Peyer's patch (tissue), 4 donors: ENCODE measurements at regions not wholly inside any gene's neighbourhood (a gene's known extent, or its start where the extent isn't known, plus 50 kb on each side); places are given as distances from the start of the nearest gene placed in this dataset.

ENCODE experiments used
- POLR2A ChIP-seq, 2 donors: fragments of 450-650 bp; IDR thresholded peaks; one replicate each; pipeline ENCODE4 v1.5.1; 2017; ENCODE audit warnings: antibody characterized with exemption in 2 of 2, mild to moderate bottlenecking in 2 of 2, moderate library complexity in 2 of 2
- TF ChIP-seq, protein P1 (sequence below), 6 experiments: fragments of 450-650 bp in 4 of 6; fragments of 200-600 bp in 2 of 6; sonication (generic) in 1 of 6; IDR thresholded peaks; one replicate each; pipeline ENCODE4 v1.5.1; 2017 to 2019; ENCODE audit warnings: antibody characterized with exemption in 6 of 6, mild to moderate bottlenecking in 3 of 6, moderate library complexity in 1 of 6

DNA sequence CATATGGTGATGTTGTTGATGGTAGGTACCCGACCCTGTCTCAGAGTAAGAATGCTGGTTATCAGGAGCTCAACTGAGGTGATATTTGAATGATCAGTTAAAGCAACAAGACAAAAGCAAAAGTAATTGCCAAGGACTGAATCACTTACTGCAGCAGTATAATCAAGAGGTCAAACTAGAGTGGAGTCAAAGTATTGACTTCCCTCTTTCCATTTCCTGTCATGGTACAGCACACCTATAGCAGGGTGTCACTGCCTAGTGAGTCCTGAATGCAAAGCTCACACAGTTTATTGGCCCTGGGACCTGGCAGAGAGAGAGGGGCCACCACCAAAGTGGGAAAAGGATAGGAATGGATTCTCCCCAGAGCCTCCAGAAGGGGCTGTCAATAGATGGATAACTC lies 886.1 kb upstream of the SORCS1 start:
- TF ChIP-seq, protein P1, sequence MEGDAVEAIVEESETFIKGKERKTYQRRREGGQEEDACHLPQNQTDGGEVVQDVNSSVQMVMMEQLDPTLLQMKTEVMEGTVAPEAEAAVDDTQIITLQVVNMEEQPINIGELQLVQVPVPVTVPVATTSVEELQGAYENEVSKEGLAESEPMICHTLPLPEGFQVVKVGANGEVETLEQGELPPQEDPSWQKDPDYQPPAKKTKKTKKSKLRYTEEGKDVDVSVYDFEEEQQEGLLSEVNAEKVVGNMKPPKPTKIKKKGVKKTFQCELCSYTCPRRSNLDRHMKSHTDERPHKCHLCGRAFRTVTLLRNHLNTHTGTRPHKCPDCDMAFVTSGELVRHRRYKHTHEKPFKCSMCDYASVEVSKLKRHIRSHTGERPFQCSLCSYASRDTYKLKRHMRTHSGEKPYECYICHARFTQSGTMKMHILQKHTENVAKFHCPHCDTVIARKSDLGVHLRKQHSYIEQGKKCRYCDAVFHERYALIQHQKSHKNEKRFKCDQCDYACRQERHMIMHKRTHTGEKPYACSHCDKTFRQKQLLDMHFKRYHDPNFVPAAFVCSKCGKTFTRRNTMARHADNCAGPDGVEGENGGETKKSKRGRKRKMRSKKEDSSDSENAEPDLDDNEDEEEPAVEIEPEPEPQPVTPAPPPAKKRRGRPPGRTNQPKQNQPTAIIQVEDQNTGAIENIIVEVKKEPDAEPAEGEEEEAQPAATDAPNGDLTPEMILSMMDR (IDR thresholded peaks at IDR 0.05): no peak
- no peak for TF ChIP-seq POLR2A (IDR thresholded peaks at IDR 0.05)
